ENCODE measurements at regions not wholly inside any gene's neighbourhood (a gene's known extent, or its start where the extent isn't known, plus 50 kb on each side); places are given as distances from the start of the nearest gene placed in this dataset.

DNA sequence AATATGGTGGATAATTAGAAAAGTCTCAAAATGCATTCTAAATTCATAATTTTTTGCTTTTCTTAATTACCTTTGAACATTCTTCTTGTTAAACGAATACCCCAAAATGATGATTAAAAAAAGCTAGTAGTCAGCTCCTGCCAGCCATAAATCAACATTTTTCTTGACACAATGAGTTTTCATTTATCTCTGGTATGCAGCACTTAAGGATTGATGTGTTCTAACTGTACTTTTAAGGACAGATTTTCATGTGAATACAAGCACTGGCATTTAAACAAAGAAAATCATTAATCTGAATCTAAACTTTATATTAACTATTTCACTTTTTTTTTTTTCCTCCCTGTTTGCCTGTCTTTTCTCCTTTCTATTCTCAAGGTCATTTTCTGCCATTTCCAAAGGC is 976.8 kb downstream of the TMEM182 start (continued):
- TF ChIP-seq KDM4B (CRISPR knock-in tag; IDR thresholded peaks at IDR 0.05), result no peak
- TF ChIP-seq, protein P1, sequence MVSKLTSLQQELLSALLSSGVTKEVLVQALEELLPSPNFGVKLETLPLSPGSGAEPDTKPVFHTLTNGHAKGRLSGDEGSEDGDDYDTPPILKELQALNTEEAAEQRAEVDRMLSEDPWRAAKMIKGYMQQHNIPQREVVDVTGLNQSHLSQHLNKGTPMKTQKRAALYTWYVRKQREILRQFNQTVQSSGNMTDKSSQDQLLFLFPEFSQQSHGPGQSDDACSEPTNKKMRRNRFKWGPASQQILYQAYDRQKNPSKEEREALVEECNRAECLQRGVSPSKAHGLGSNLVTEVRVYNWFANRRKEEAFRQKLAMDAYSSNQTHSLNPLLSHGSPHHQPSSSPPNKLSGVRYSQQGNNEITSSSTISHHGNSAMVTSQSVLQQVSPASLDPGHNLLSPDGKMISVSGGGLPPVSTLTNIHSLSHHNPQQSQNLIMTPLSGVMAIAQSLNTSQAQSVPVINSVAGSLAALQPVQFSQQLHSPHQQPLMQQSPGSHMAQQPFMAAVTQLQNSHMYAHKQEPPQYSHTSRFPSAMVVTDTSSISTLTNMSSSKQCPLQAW (CRISPR knock-in tag; IDR thresholded peaks at IDR 0.05), result no peak
- TF ChIP-seq, protein P2, sequence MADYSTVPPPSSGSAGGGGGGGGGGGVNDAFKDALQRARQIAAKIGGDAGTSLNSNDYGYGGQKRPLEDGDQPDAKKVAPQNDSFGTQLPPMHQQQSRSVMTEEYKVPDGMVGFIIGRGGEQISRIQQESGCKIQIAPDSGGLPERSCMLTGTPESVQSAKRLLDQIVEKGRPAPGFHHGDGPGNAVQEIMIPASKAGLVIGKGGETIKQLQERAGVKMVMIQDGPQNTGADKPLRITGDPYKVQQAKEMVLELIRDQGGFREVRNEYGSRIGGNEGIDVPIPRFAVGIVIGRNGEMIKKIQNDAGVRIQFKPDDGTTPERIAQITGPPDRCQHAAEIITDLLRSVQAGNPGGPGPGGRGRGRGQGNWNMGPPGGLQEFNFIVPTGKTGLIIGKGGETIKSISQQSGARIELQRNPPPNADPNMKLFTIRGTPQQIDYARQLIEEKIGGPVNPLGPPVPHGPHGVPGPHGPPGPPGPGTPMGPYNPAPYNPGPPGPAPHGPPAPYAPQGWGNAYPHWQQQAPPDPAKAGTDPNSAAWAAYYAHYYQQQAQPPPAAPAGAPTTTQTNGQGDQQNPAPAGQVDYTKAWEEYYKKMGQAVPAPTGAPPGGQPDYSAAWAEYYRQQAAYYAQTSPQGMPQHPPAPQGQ (CRISPR knock-in tag; IDR thresholded peaks at IDR 0.05; ENCODE audit: borderline replicate concordance), result no peak

DNA sequence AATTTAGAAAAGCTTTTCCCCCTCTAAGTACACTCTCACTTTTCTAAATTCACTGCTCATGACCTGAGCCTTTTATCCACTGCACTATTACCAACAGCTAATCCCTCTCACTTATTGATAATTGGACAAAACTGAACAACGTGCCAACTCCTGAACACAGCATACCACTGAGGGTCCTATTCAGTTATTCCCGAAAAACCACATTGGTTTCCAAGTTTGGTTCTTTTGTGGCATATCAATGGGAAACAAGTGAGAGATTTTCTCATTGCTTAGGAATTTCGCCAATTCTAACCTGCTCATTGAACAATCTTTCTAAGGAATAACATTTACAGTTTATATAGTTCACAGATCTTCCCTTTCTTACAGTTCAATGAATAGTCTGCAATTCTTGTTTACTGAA is 977.4 kb downstream of the TMEM182 start:
- CTCF ChIA-PET (ENCODE audit: low intra/inter-chr PET ratio, low total read pairs), result no interaction called here
- no TSS peak for BruUV-seq (replicated peaks)
- in situ Hi-C loops (cut with HindIII; ENCODE audit: extremely low pct_ligation_motif_present, low pct_unique_long_range_greater_than_20kb), result no loop called here

More for the DNA sequence above, 977.4 kb downstream of the TMEM182 start:
- Histone ChIP-seq H3K27me3 (ENCODE audit: control insufficient read depth in 1 of 2, insufficient read depth in 2 of 2, low read length in 2 of 2) (no peaks in the 10 kb centered on the region), H3K27ac (ENCODE audit: extremely low read length, insufficient read depth, low read length) (no peak overlapping the region), H3K36me3 (replicated peaks in 1 of 2; ENCODE audit: control insufficient read depth in 1 of 2, insufficient read depth in 2 of 2, low read length in 2 of 2) (no peaks in the 10 kb centered on the region), H3K4me2 (ENCODE audit: low read depth, low read length) (no peak overlapping the region), H3K79me2 (ENCODE audit: insufficient read depth, low read length) (no peaks in the 10 kb centered on the region), H2AFZ (ENCODE audit: low read length) (no peak overlapping the region), H3K4me3 (replicated peaks in 1 of 3; ENCODE audit: insufficient read depth in 1 of 3, low read depth in 2 of 3, low read length in 3 of 3) (no peak overlapping the region), H4K20me1 (ENCODE audit: insufficient read depth, low read length) (no peaks in the 10 kb centered on the region), H3K9ac (ENCODE audit: insufficient read depth, low read depth, low read length) (no peak overlapping the region), H3K4me1 (ENCODE audit: insufficient read depth, low read length) (no peaks in the 10 kb centered on the region), H3K9me3 (ENCODE audit: low read length) (peaks cover 68% of the 10 kb centered on the region)
- WGBS (ENCODE audit: low lambda C conversion rate), result 6% methylated on average over 3 of the region's 3 CpGs
- no peak for DNase-seq (ENCODE audit: low spot score)
- TF ChIP-seq PPARG (CRISPR knock-in tag; conservative IDR thresholded peaks at IDR 0.05) (no peak), ISX (CRISPR knock-in tag; conservative IDR thresholded peaks at IDR 0.05) (no peak)
- FAIRE-seq, result no peak
- ATAC-seq, result no peak
- POLR2A ChIA-PET, result no interaction called here
- intact Hi-C loops (cut with micrococcal nuclease; ENCODE audit: unreplicated experiment), result no loop called here

All from HepG2 (cell line).